Hematopoietic multipotent progenitor cell treated with erythropoietin and hydrocortisone succinate and interleukin-3 and kit ligand, for 4 days (in vitro differentiated cells): ENCODE measurements at regions not wholly inside any gene's neighbourhood (a gene's known extent, or its start where the extent isn't known, plus 50 kb on each side); places are given as distances from the start of the nearest gene placed in this dataset.
"Not testable (repeated sequence)": the region's sequence is repeated elsewhere in the genome, so short reads cannot be mapped to it uniquely, and the experiment has no call there.

Source experiments
- DNase-seq: peaks from one replicate; pipeline ENCODE4 v3.0.0-alpha.2; 2015

GRCh38 chr4:79659308-79659870, 251.4 kb upstream of the GK2 start:
- DNase-seq: not testable (repeated sequence)

DNA sequence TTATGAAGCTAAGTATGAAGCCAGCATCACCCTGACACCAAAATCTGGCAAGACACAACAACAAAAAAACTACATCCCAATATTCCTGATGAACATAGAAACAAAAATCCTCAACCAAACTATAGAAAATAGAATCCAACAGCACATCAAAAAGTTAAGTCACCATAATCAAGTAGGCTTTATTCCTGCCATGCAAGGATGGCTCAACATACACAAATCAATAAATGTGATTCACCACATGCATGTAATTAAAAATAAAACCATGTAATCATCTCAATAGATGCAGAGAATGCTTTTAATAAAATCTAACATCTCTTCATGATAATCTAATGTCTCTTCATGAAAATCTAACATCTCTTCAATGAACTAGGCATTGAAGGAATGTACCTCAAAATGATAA, 249.4 kb upstream of the GK2 start:
- no peak for DNase-seq

DNA sequence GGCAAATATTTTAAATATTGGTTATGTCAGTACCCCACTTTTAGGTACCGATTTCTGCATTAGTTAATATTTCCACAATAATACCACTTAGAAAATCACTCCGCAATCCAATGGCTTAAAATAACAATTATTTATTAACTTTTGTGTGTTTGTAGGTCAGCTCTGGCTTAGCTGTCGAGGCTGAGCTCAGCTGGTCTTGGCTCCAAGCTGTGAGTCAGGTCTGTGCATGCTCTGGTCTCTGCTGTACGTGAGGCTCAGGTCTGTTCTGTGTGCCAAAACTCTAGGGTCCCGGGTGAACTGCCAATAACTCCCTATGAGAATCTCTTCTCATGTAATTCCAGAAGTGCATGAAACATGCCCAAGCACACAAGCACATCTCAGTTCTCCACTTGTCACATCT, 245.8 kb upstream of the GK2 start:
- DNase-seq: no peak

DNA sequence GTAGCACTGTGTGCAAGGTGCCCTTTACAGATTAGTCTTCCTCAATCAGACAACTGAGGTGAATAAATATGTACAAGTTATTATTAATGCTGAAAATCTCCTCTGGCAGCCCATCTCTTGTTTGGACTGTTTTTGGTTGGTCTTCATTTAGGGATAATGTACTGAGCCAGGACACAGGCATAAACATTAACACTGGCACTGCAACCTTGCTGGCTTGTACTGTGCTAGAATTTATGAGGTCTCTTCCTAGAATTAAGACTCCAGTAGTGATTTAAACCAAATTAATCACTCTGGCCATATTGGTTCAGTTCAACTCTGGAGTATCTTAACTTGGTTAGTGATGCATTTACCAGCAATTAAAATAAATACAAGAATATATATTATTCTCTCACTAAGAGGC, 244.7 kb upstream of the GK2 start:
- DNase-seq: no peak

- no peak for DNase-seq
These were observed 244.2 kb upstream of the GK2 start for GRCh38 chr4:79652232-79652631.

DNA sequence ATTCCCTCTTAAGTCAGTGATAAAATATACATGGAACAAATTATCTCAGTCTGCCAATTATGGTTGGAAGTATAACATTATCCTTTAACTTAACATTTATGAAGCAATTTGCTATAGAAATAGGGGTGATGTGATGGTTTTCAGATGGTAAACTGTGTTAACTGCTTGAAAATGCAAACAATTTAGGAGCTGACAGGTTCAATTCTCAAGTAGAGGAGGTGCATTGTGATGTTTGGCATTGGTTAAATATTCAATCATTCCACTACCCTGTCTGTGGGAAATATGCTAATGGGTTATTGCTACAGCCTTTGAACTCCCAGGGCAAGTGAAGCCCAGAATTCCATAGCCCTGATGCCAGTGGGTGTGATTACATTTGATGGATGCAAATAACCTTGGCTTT, 243.4 kb upstream of the GK2 start:
- DNase-seq: no peak

- no peak for DNase-seq
These were observed 242.9 kb upstream of the GK2 start for GRCh38 chr4:79650794-79651431.

DNA sequence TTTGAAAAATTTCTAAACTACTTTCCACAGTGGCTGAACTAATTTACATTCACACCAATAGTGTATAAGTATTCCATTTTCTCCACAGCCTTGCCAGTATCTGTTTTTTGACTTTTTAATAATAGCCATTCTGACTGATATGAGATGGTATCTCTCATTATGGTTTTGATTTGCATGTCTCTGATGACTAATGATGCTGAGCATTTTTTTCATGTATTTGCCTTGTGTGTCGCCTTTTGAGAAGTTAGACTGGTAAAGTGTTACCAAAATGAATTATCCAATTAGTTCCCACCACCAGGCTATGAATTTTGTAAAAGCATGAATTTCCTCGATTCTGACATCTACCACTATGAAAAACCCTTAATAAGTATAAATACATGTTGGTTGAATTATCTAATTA, 242.2 kb upstream of the GK2 start:
- DNase-seq: no peak

GRCh38 chr4:79645942-79646341, 237.9 kb upstream of the GK2 start:
- no peak for DNase-seq

- peak; percentile 41 for DNase-seq
These were observed 230.7 kb upstream of the GK2 start for GRCh38 chr4:79638735-79639134.

DNA sequence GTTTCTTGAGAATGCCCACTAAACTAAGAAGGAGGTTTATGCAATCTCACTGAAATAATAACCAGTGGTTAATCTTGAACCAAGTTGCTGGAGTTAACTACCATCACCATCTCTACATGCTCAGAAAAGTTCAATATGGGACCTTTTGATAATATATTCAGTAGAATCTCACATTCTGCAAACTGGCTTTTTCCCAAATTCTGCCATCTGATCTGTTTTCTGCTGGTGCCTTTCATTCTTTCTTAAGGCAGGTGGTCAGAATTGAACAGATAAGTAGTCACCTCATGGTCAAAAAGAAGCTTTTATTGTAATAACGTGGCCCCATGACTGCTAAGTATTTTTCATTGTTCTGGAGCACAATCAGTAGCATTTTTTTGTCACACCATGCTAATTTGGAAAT, 229.0 kb upstream of the GK2 start:
- DNase-seq: no peak

DNA sequence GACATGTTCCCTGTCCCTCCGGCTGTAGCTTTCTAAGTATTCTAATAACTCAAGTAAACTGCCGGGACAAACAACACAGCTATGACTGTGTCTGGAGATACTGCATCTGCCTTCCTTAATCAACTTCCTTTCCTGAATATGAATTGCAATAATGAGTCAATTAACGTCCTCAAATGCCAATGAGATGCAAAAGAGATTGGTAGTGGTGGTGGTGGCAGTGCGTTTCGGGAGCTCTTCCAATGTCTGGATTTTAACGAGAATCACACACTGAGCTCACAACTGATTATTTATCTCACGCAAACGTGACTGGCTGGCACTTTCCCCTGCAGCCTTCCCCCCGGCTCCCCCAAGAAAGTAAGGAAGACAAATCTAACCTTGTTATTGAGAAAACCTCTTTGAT, 226.1 kb upstream of the GK2 start:
- DNase-seq: no peak

GRCh38 chr4:79632114-79632513, 224.1 kb upstream of the GK2 start:
- peak; percentile 28 for DNase-seq

GRCh38 chr4:79626611-79627010, 218.6 kb upstream of the GK2 start:
- DNase-seq: no peak

GRCh38 chr4:79626101-79626500, 218.1 kb upstream of the GK2 start:
- peak; percentile 11 for DNase-seq

DNA sequence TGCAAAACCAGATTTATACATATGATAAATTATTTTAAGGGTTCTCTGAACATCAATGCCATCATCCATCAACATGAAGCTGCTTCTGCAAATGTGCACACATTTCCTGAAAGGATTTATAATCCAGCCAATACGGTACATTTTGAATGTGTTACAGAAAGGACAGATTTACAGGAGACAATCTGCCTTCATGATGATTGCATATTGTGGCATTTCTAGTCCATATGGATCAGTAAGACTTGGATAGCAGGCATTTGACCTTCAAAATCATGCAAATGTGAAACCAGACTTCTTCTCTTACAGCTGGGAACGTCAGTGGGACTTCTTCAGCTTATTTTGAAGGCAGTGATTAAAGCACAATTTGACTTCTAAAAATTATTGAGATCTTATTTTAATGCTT, 217.3 kb upstream of the GK2 start:
- no peak for DNase-seq

DNA sequence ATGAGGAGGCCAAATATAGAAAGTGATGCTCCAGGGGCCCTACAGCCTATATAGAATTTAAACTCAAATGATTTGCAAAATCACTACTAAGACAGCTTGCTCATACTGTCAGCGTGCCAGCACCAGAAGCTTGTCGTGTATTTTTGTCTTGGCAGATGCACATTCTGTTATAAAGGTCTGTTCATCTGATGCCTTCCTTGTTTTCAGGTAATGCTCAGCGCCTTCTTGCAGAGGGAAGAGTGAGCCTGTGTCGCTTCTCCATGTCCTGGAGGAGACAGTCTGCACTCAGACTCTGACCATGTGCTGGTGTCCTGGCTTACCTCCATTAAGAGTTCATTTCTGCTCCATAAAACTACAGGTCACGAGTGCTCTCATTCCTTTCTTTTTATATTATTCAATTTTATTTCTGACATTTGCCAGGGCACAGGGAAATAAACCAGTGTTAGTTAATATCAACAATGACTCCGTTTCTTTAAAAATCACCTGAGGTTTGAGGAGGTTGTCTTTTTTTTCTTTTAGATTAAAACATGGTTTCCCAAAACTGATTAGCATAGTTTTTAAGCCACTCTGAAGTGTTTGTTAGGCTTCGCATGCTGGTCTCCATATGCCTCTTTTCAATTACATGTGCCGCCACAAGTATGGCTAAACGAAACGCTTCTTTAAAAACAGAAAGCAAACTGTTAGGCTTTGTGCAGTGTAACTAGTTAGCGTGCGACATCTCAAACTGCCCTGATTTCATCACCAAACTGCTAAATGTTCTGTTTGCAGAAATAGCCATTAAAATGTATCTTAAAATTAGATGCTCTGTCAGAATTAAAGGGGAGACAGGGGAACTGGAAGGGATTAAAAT, 215.2 kb upstream of the GK2 start:
- DNase-seq: no peak

GRCh38 chr4:79621061-79621460, 213.0 kb upstream of the GK2 start:
- no peak for DNase-seq

DNA sequence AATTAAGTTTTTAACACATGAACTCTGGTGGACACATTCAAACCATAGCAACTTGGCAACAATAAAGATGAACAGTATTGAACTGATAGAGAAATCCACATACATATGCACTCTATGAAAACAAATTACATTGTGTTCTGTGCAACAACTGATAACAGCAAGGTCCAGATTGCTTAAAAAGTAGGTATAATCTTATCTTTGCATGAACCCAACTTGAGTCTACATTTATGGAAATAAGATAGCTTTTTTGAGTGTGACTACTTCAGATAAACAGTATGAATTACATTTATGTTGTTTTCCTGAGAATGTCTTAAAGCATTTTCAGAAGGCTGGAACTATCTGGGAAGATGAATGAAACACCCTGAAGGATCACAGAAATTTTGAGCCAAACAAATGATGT, 212.6 kb upstream of the GK2 start:
- peak; percentile 41 for DNase-seq

GRCh38 chr4:79613269-79613935, 205.4 kb upstream of the GK2 start:
- DNase-seq: no peak

GRCh38 chr4:79611026-79611425, 203.0 kb upstream of the GK2 start:
- DNase-seq: no peak

- DNase-seq: no peak
These were observed 201.8 kb upstream of the GK2 start for GRCh38 chr4:79609817-79610216.

GRCh38 chr4:79607979-79608378, 200.0 kb upstream of the GK2 start:
- DNase-seq: no peak

- DNase-seq: no peak
These were observed 196.1 kb upstream of the GK2 start for GRCh38 chr4:79604152-79604551.
